ENCODE measurements at regions not wholly inside any gene's neighbourhood (a gene's known extent, or its start where the extent isn't known, plus 50 kb on each side); places are given as distances from the start of the nearest gene placed in this dataset.

- Histone ChIP-seq H3K9ac (ENCODE audit: low read length) (no peak overlapping the region), H3F3A (ENCODE audit: insufficient read depth, low read length, poor library complexity, severe bottlenecking) (peaks cover 3% of the 10 kb centered on the region), H3K4me3 (ENCODE audit: low read length) (no peak overlapping the region), H3K9me3 (ENCODE audit: low read length) (no peaks in the 10 kb centered on the region), H3K79me2 (replicated peaks; ENCODE audit: insufficient read depth, low read length) (no peaks in the 10 kb centered on the region), H4K20me1 (ENCODE audit: insufficient read depth) (no peaks in the 10 kb centered on the region), H3K27me3 (ENCODE audit: insufficient read depth, low read depth, low read length) (no peaks in the 10 kb centered on the region), H3K9me2 (ENCODE audit: insufficient read depth, low read length) (no peaks in the 10 kb centered on the region), H3K4me2 (ENCODE audit: low read length) (no peak overlapping the region), H3K27ac (ENCODE audit: low read length) (no peak overlapping the region), H3K36me3 (ENCODE audit: insufficient read depth, low read length) (no peaks in the 10 kb centered on the region), H2AFZ (ENCODE audit: low read depth, low read length) (no peak overlapping the region)
- TF ChIP-seq POLR2AphosphoS5 (IDR thresholded peaks at IDR 0.05) (no peak), REST (IDR thresholded peaks at IDR 0.05; ENCODE audit: borderline replicate concordance) (no peak), EZH2 (IDR thresholded peaks at IDR 0.05; ENCODE audit: borderline replicate concordance, insufficient read depth, low read length, poor library complexity, severe bottlenecking) (no peak), TAF1 (IDR thresholded peaks at IDR 0.05; ENCODE audit: low read depth) (no peak), CTCF (IDR thresholded peaks at IDR 0.05; ENCODE audit: poor library complexity, severe bottlenecking) (no peak), EP300 (conservative IDR thresholded peaks at IDR 0.05; ENCODE audit: poor library complexity, severe bottlenecking) (no peak), MXI1 (conservative IDR thresholded peaks at IDR 0.05; ENCODE audit: poor library complexity, severe bottlenecking) (no peak), SMC3 (conservative IDR thresholded peaks at IDR 0.05; ENCODE audit: poor library complexity) (no peak), RAD21 (conservative IDR thresholded peaks at IDR 0.05) (no peak)
Observed at GRCh38 chr6:87949194-87949593, 98.4 kb upstream of the SPACA1 start.

GRCh38 chr6:87946669-87947068, 101.0 kb upstream of the SPACA1 start:
- Histone ChIP-seq H3K36me3 (ENCODE audit: insufficient read depth, low read length) (no peaks in the 10 kb centered on the region), H3K4me3 (ENCODE audit: low read length) (no peak overlapping the region), H3K27me3 (ENCODE audit: insufficient read depth, low read depth, low read length) (no peaks in the 10 kb centered on the region), H3K9ac (ENCODE audit: low read length) (no peak overlapping the region), H3K9me2 (ENCODE audit: insufficient read depth, low read length) (no peaks in the 10 kb centered on the region), H3K9me3 (ENCODE audit: low read length) (no peaks in the 10 kb centered on the region), H3K79me2 (replicated peaks; ENCODE audit: insufficient read depth, low read length) (no peaks in the 10 kb centered on the region), H3K27ac (ENCODE audit: low read length) (peak overlapping the region; percentile 77), H4K20me1 (ENCODE audit: insufficient read depth) (no peaks in the 10 kb centered on the region), H3F3A (ENCODE audit: insufficient read depth, low read length, poor library complexity, severe bottlenecking) (peaks cover 3% of the 10 kb centered on the region), H2AFZ (ENCODE audit: low read depth, low read length) (no peak overlapping the region), H3K4me2 (ENCODE audit: low read length) (no peak overlapping the region)
- no peak for TF ChIP-seq REST (IDR thresholded peaks at IDR 0.05; ENCODE audit: borderline replicate concordance)
- TF ChIP-seq MXI1 (conservative IDR thresholded peaks at IDR 0.05; ENCODE audit: poor library complexity, severe bottlenecking) = no peak
- no peak for TF ChIP-seq POLR2AphosphoS5 (IDR thresholded peaks at IDR 0.05)
- no peak for TF ChIP-seq SMC3 (conservative IDR thresholded peaks at IDR 0.05; ENCODE audit: poor library complexity)
- TF ChIP-seq CTCF (IDR thresholded peaks at IDR 0.05; ENCODE audit: poor library complexity, severe bottlenecking) = no peak
- TF ChIP-seq EZH2 (IDR thresholded peaks at IDR 0.05; ENCODE audit: borderline replicate concordance, insufficient read depth, low read length, poor library complexity, severe bottlenecking) = no peak
- TF ChIP-seq EP300 (conservative IDR thresholded peaks at IDR 0.05; ENCODE audit: poor library complexity, severe bottlenecking) = no peak
- no peak for TF ChIP-seq RAD21 (conservative IDR thresholded peaks at IDR 0.05)

Measured in neural cell (in vitro differentiated cells).